ENCODE measurements at regions not wholly inside any gene's neighbourhood (a gene's known extent, or its start where the extent isn't known, plus 50 kb on each side); places are given as distances from the start of the nearest gene placed in this dataset.

- TF ChIP-seq CHD1 (IDR thresholded peaks at IDR 0.05; ENCODE audit: low read depth, low read length): no peak
- TF ChIP-seq TCF12 (IDR thresholded peaks at IDR 0.05; ENCODE audit: low read depth, low read length): no peak
- TF ChIP-seq GTF2F1 (IDR thresholded peaks at IDR 0.05; ENCODE audit: borderline replicate concordance, low read depth, low read length): no peak
- no peak for TF ChIP-seq TEAD4 (IDR thresholded peaks at IDR 0.05; ENCODE audit: low read depth, low read length)
- no peak for TF ChIP-seq GABPA (IDR thresholded peaks at IDR 0.05; ENCODE audit: borderline replicate concordance, insufficient read depth, low read length)
- no peak for TF ChIP-seq JUN (IDR thresholded peaks at IDR 0.05; ENCODE audit: low read depth, low read length)
These were observed 518.3 kb downstream of the ADRA2A start (continued) for GRCh38 chr10:111595173-111595572.

Measured in H1 (cell line).